ENCODE measurements at regions not wholly inside any gene's neighbourhood (a gene's known extent, or its start where the extent isn't known, plus 50 kb on each side); places are given as distances from the start of the nearest gene placed in this dataset.

DNA sequence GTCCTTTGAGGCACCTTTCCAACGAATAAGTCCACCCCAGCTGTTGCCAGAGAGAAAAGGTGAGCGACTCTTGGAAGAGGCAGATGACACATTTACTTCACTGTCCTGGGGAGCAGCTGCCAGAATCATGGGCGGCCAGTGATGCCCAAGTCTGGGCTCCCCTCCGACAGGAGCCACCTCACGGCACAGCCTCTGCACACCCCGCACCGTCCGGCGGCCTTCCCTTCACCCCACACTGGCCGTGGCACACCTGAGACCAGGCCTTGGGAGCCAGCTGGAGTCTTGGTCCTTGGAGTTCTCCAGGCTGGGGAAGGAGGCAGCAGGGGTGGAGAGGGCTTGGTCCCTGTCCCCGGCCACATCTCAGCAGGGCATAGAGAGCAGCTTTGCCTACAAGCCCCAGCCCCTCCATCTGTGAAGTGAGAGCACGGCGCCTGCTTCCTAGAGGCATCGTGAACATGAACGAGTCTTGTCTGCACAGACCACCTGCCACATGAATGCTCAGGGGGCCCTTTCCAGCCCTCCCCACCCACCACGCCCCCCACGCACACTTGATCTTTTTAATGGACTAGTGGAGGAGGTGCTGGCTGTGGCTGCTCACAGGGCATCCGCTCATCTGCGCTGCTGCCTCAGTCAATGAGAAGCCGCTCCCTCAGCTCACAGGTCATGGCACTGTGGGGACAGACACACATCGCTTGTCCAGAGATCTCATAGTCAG is 400.2 kb upstream of the MYT1L start:
- no peak for TF ChIP-seq CTCF (IDR thresholded peaks at IDR 0.05 in 4 of 5, conservative IDR thresholded peaks at IDR 0.05 in 1 of 5)
- no peak for TF ChIP-seq POLR2A (IDR thresholded peaks at IDR 0.05)

Measured in gastrocnemius medialis (tissue), 4 donors.